OCI-LY1 (cell line): ENCODE measurements at regions not wholly inside any gene's neighbourhood (a gene's known extent, or its start where the extent isn't known, plus 50 kb on each side); places are given as distances from the start of the nearest gene placed in this dataset.

Experiments used
- EZH2 ChIP-seq: fragments of 200-600 bp; sonication (generic), shearing (Covaris generic); IDR thresholded peaks from 2 replicates; pipeline ENCODE4 v1.8.0; 2017; ENCODE audit warnings: borderline replicate concordance, mixed run types, mild to moderate bottlenecking, antibody characterized with exemption, low read length, moderate library complexity, mixed read lengths
- TF ChIP-seq, protein P1 (sequence below): fragments of 200-600 bp; sonication (generic), shearing (Covaris generic); IDR thresholded peaks from 2 replicates; pipeline ENCODE4 v1.5.1; 2017; ENCODE audit warnings: mild to moderate bottlenecking, antibody characterized with exemption, low read length, moderate library complexity, mixed read lengths

DNA sequence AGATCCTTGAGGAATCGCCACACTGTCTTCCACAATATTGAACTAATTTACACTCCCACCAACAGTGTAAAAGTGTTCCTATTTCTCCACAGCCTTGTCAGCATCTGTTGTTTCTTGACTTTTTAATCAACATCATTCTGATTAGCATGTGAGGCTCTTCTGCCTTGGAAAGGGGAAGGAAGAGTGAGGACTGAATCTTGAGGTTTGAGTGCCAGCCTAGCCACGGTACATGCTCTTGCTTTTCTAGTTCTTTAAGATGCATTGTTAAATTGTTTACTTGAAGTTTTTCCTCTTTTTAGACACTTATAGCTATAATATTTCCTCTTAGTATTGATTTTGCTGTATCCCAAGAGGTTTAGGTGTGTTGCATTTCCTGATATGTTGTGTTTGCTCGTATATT, 596.1 kb downstream of the OTOL1 start:
- TF ChIP-seq, protein P1, sequence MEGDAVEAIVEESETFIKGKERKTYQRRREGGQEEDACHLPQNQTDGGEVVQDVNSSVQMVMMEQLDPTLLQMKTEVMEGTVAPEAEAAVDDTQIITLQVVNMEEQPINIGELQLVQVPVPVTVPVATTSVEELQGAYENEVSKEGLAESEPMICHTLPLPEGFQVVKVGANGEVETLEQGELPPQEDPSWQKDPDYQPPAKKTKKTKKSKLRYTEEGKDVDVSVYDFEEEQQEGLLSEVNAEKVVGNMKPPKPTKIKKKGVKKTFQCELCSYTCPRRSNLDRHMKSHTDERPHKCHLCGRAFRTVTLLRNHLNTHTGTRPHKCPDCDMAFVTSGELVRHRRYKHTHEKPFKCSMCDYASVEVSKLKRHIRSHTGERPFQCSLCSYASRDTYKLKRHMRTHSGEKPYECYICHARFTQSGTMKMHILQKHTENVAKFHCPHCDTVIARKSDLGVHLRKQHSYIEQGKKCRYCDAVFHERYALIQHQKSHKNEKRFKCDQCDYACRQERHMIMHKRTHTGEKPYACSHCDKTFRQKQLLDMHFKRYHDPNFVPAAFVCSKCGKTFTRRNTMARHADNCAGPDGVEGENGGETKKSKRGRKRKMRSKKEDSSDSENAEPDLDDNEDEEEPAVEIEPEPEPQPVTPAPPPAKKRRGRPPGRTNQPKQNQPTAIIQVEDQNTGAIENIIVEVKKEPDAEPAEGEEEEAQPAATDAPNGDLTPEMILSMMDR = no peak
- TF ChIP-seq EZH2 = no peak
